Psoas muscle (tissue), 7 donors: ENCODE measurements at regions not wholly inside any gene's neighbourhood (a gene's known extent, or its start where the extent isn't known, plus 50 kb on each side); places are given as distances from the start of the nearest gene placed in this dataset.

Experiments
- ATAC-seq, 4 donors: fragments of 200-7000 bp; cut with Tn5 transposase; one replicate each; pipeline ENCODE4 v1.9.1; 2020; ENCODE audit warnings: moderate library complexity in 3 of 4, mild to moderate bottlenecking in 2 of 4
- DNase-seq, 2 donors: peaks; one replicate each; pipeline ENCODE4 v3.0.0-alpha.2; 2020
- H3K27ac ChIP-seq: fragments of 200-600 bp; one replicate; pipeline ENCODE4 v1.8.0; 2022
- H3K27me3 ChIP-seq, 3 donors: fragments of 200-600 bp in 1 of 3; one replicate each; pipeline versions ENCODE4 v1.6.1 to v1.8.0; 2013 to 2022; ENCODE audit warnings: low read length in 2 of 3, mild to moderate bottlenecking in 2 of 3, moderate library complexity in 1 of 3; ENCODE audit not compliant: insufficient read depth in 3 of 3
- H3K36me3 ChIP-seq, 2 donors: fragments of 200-600 bp in 1 of 2; one replicate each; pipeline versions ENCODE4 v1.6.1 to v1.8.0; 2013 to 2022; ENCODE audit warnings: low read depth in 1 of 2, mild to moderate bottlenecking in 1 of 2, moderate library complexity in 1 of 2; ENCODE audit not compliant: insufficient read depth in 1 of 2
- H3K4me1 ChIP-seq: fragments of 200-600 bp; one replicate; pipeline ENCODE4 v1.8.0; 2022
- H3K4me3 ChIP-seq: fragments of 200-600 bp; one replicate; pipeline ENCODE4 v1.8.0; 2022; ENCODE audit warnings: mild to moderate bottlenecking
- H3K9me3 ChIP-seq: fragments of 200-600 bp; one replicate; pipeline ENCODE4 v1.8.0; 2022
- CTCF ChIP-seq: fragments of 200-600 bp; IDR thresholded peaks from one replicate; pipeline ENCODE4 v1.8.0; 2022; ENCODE audit warnings: antibody characterized with exemption
- WGBS, 3 donors: extraction: QIAGEN DNeasy Blood & Tissue Kit; methylation state at CpG; one replicate each; pipeline versions ENCODE4 v1.1.6 to v1.1.7; 2013; 5-methylcytosine and 5-hydroxymethylcytosine counted together
- intact Hi-C, 2 donors: fragments of 100-400 bp; cut with DNase I; formaldehyde crosslinking; loops; one replicate each; pipeline versions ENCODE4 v1.11.0 to v1.14.2; 2022
- donor health status: healthy with polysubstance abuse.
- donor health status: DM: no; HTN: no; CAD: no; lungs with moderate emphysema.
- donor health status: Bipolar disorder and iron deficiency.
- donor health status: healthy.
- donor health status: DM: yes; HTN: yes; CAD: no.
- donor health status: DM: no; HTN: no; CAD: no.
- donor health status: DM: yes; HTN: yes; CAD: no.

DNA sequence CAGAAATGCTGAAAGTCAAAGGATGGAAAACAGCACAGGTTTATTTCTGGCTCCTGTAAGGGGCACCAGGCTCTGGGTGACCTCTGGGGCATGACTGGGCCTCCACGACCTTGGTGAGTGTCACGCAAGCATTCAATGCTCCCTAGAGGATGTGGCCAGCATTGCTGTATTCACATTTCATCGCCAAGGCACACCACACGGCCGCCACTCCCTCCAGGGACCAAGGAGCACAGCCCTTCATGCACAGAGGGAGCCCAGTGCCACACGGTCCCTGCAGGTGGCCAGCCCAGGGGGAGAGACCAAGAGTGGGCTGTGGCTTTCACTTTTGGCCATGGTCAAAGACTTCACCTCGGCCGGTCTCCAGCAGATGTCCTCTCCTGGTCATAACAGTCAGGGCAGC, 137.4 kb upstream of the TNRC6C start:
- intact Hi-C loops, result no loop called here
- WGBS, 3 donors, result 37 to 52% (median 38%) methylated on average over 8 of the region's 8 CpGs
- no peaks in the 10 kb centered on the region for H3K27me3 ChIP-seq
- no peaks in the 10 kb centered on the region for H3K9me3 ChIP-seq
- DNase-seq (peak in 1 of 2 donors; percentile 48), ATAC-seq (peak; percentile 48 to 83 (median 75))
- TF ChIP-seq CTCF, result peak; percentile 11
- H3K4me1 ChIP-seq, result no peaks in the 10 kb centered on the region
- no peak overlapping the region for H3K27ac ChIP-seq
- H3K4me3 ChIP-seq, result no peak overlapping the region
- no peaks in the 10 kb centered on the region for H3K36me3 ChIP-seq

DNA sequence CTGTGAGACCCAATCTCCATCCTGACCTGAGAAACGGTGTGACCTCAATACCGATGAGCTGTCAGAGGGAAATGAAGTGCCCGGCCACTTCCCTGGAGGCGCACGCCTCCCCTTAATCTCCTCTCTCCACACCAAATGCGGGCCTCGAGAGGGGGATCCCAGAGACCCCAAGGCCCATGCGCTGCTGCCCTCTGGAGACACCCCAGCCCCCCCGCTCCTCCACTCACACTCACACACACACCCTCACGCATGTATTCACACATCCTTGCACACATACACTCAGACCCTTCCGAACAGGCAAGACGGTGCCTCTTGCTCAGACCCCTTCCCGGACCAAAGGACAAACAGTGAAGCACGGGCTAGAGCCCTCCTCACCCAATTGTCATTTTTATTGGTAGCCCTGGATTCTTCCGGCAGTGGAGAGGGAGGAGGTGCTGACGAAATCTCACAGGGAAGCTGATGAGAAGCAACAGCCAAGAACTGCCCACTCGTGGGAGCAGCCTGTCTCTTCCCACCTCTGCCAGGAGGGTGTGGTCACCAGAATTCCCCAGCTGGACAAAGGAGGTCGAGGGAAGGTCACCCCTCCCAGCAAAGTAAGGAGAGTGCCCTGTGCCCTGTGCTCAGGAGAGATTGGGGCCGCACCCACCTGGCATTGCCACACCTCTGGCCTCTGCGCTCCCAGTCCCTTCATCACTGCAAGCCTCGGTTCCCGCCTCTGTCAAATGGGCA, 136.0 kb upstream of the TNRC6C start:
- intact Hi-C loops, result no loop called here
- Histone ChIP-seq H3K4me3 (no peak overlapping the region), H3K27ac (no peak overlapping the region), H3K27me3 (no peaks in the 10 kb centered on the region), H3K4me1 (no peaks in the 10 kb centered on the region), H3K36me3 (no peaks in the 10 kb centered on the region), H3K9me3 (no peaks in the 10 kb centered on the region)
- TF ChIP-seq CTCF, result no peak
- peak; percentile 59 to 74 for DNase-seq
- peak in 3 of 4 donors; percentile 39 to 65 (median 54) for ATAC-seq
- WGBS, 3 donors, result 57 to 69% (median 59%) methylated on average over 20 to 22 of the region's 22 CpGs

DNA sequence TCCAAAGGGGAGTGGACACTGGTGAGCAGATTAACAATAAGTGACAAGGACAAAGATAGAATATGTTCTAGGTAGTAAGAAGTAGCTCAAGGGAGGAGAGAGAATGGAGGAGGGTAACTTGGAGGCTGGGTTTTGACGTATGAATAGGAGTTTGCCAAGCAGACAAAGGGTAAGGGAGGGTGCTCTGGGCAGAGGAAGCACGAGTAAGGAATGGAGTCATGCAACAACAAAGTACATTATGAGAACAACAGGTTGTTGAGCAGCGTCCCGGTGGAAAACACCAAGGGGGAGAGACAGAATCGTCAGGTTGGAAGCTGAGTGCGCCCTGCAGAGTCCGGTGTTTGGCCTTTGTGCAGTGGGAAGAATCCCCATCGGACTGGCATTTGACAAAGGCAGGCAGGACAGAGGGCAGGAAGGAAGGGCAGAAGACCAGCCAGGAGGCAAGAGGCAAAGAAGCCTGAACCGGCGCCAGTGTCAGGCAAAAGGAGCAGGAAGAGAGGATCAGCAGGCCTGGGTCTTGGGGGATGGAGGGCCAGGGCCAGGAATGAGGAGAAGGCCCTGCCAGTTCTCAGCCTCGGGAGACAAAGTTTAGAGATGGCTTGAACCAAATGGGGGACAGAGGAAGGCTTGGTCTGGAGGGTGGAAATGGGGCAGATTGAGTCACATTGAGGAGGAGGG, 134.3 kb upstream of the TNRC6C start:
- no peak for TF ChIP-seq CTCF
- Histone ChIP-seq H3K4me3 (no peak overlapping the region), H3K4me1 (no peaks in the 10 kb centered on the region), H3K27ac (no peak overlapping the region), H3K9me3 (no peaks in the 10 kb centered on the region), H3K36me3 (no peaks in the 10 kb centered on the region), H3K27me3 (no peaks in the 10 kb centered on the region)
- 70 to 79% (median 75%) methylated on average over 11 of the region's 11 CpGs for WGBS, 3 donors
- ATAC-seq (no peak), DNase-seq (no peak)
- intact Hi-C loops, result no loop called here

- Histone ChIP-seq H3K4me3 (no peak overlapping the region), H3K27me3 (no peaks in the 10 kb centered on the region), H3K27ac (no peak overlapping the region), H3K4me1 (peaks cover 4% of the 10 kb centered on the region), H3K36me3 (no peaks in the 10 kb centered on the region), H3K9me3 (no peaks in the 10 kb centered on the region)
- DNase-seq, result no peak
- 87 to 95% (median 94%) methylated on average over 9 of the region's 9 CpGs for WGBS, 3 donors
- intact Hi-C loops, result no loop called here
- TF ChIP-seq CTCF, result no peak
- ATAC-seq, result no peak
These were observed 133.7 kb upstream of the TNRC6C start for GRCh38 chr17:77824780-77825280.
